Astrocyte (in vitro differentiated cells and primary cell): ENCODE measurements at regions not wholly inside any gene's neighbourhood (a gene's known extent, or its start where the extent isn't known, plus 50 kb on each side); places are given as distances from the start of the nearest gene placed in this dataset.

Experiments used
- DNase-seq: peaks from one replicate; pipeline ENCODE4 v3.0.0-alpha.2; 2010; ENCODE audit warnings: low read depth
- FAIRE-seq: peaks from 2 replicates; lab custom pipeline; 2011; peaks lifted over from hg19 to GRCh38; lab: Jason Lieb, UNC
- H2AFZ ChIP-seq: 2 replicates; pipeline ENCODE4 v1.6.0; 2012; ENCODE audit warnings: low read depth, low read length, inconsistent platforms
- H3K27ac ChIP-seq: 2 replicates; pipeline ENCODE4 v1.5.1; 2011; ENCODE audit warnings: low read depth, low read length, inconsistent platforms
- H3K27me3 ChIP-seq: 2 replicates; pipeline ENCODE4 v1.6.0; 2011; ENCODE audit warnings: low read length, inconsistent platforms; ENCODE audit not compliant: insufficient read depth
- H3K36me3 ChIP-seq: 2 replicates; pipeline ENCODE4 v1.5.1; 2011; ENCODE audit warnings: low read length, inconsistent platforms; ENCODE audit not compliant: insufficient read depth
- H3K4me1 ChIP-seq: 2 replicates; pipeline ENCODE4 v1.5.1; 2011; ENCODE audit warnings: low read length, inconsistent platforms; ENCODE audit not compliant: insufficient read depth
- H3K4me2 ChIP-seq: 2 replicates; pipeline ENCODE4 v1.6.0; 2012; ENCODE audit warnings: low read length, inconsistent platforms
- H3K4me3 ChIP-seq: 2 replicates; pipeline ENCODE4 v1.5.1; 2011; ENCODE audit warnings: low read depth, mild to moderate bottlenecking, low read length, inconsistent platforms; ENCODE audit not compliant: insufficient read depth
- H3K79me2 ChIP-seq: 2 replicates; pipeline ENCODE4 v1.6.0; 2012; ENCODE audit warnings: mild to moderate bottlenecking, low read length, inconsistent platforms; ENCODE audit not compliant: insufficient read depth
- H3K9ac ChIP-seq: 2 replicates; pipeline ENCODE4 v1.6.0; 2012; ENCODE audit warnings: mild to moderate bottlenecking, low read length, inconsistent platforms
- H3K9me3 ChIP-seq: 2 replicates; pipeline ENCODE4 v1.5.1; 2012; ENCODE audit warnings: low read depth, mild to moderate bottlenecking, low read length, inconsistent platforms; ENCODE audit not compliant: insufficient read depth
- H4K20me1 ChIP-seq: 2 replicates; pipeline ENCODE4 v1.6.0; 2012; ENCODE audit warnings: low read length, inconsistent platforms; ENCODE audit not compliant: insufficient read depth
- H3K27ac Mint-ChIP-seq: one replicate; pipeline ENCODE4 v1.8.0; 2021; ENCODE audit warnings: mild to moderate bottlenecking, mixed read lengths; ENCODE audit not compliant: unreplicated experiment
- H3K27me3 Mint-ChIP-seq: one replicate; pipeline ENCODE4 v1.8.0; 2021; ENCODE audit warnings: low read depth, mixed read lengths; ENCODE audit not compliant: unreplicated experiment
- H3K36me3 Mint-ChIP-seq: one replicate; pipeline ENCODE4 v1.8.0; 2021; ENCODE audit warnings: low read depth, mixed read lengths; ENCODE audit not compliant: unreplicated experiment
- H3K4me1 Mint-ChIP-seq: one replicate; pipeline ENCODE4 v1.8.0; 2021; ENCODE audit warnings: low read depth, mixed read lengths; ENCODE audit not compliant: unreplicated experiment
- H3K4me3 Mint-ChIP-seq: one replicate; pipeline ENCODE4 v1.8.0; 2021; ENCODE audit warnings: mild to moderate bottlenecking, moderate library complexity, mixed read lengths; ENCODE audit not compliant: unreplicated experiment
- H3K9me3 Mint-ChIP-seq: one replicate; pipeline ENCODE4 v1.8.0; 2021; ENCODE audit warnings: mild to moderate bottlenecking, mixed read lengths; ENCODE audit not compliant: unreplicated experiment
- EZH2 ChIP-seq: IDR thresholded peaks from 2 replicates; pipeline ENCODE4 v1.6.1; 2012; ENCODE audit warnings: mild to moderate bottlenecking, low read length, inconsistent platforms; ENCODE audit not compliant: insufficient read depth
- TF ChIP-seq, protein P1 (sequence below): IDR thresholded peaks from 2 replicates; pipeline ENCODE4 v1.5.1; 2011; ENCODE audit warnings: low read depth, mild to moderate bottlenecking, inconsistent platforms, low read length, moderate library complexity; ENCODE audit not compliant: insufficient read depth

GRCh38 chr7:142431491-142431890, 173.6 kb upstream of the PRSS58 start:
- H2AFZ ChIP-seq = no peak overlapping the region
- no peaks in the 10 kb centered on the region for H3K4me1 ChIP-seq
- H3K4me3 Mint-ChIP-seq = no peak overlapping the region
- H3K4me1 Mint-ChIP-seq = peaks cover 2% of the 10 kb centered on the region
- H3K27ac Mint-ChIP-seq = no peak overlapping the region
- DNase-seq = no peak
- TF ChIP-seq, protein P1, sequence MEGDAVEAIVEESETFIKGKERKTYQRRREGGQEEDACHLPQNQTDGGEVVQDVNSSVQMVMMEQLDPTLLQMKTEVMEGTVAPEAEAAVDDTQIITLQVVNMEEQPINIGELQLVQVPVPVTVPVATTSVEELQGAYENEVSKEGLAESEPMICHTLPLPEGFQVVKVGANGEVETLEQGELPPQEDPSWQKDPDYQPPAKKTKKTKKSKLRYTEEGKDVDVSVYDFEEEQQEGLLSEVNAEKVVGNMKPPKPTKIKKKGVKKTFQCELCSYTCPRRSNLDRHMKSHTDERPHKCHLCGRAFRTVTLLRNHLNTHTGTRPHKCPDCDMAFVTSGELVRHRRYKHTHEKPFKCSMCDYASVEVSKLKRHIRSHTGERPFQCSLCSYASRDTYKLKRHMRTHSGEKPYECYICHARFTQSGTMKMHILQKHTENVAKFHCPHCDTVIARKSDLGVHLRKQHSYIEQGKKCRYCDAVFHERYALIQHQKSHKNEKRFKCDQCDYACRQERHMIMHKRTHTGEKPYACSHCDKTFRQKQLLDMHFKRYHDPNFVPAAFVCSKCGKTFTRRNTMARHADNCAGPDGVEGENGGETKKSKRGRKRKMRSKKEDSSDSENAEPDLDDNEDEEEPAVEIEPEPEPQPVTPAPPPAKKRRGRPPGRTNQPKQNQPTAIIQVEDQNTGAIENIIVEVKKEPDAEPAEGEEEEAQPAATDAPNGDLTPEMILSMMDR = no peak
- TF ChIP-seq EZH2 = no peak
- H3K9me3 Mint-ChIP-seq = no peaks in the 10 kb centered on the region
- H3K9ac ChIP-seq = no peak overlapping the region
- FAIRE-seq = no peak
- H3K27ac ChIP-seq = no peak overlapping the region
- H3K27me3 ChIP-seq = no peaks in the 10 kb centered on the region
- H3K27me3 Mint-ChIP-seq = no peaks in the 10 kb centered on the region
- H3K36me3 Mint-ChIP-seq = no peaks in the 10 kb centered on the region
- H3K4me2 ChIP-seq = no peak overlapping the region
- no peaks in the 10 kb centered on the region for H3K9me3 ChIP-seq
- H4K20me1 ChIP-seq = no peaks in the 10 kb centered on the region
- H3K79me2 ChIP-seq = no peaks in the 10 kb centered on the region
- no peak overlapping the region for H3K4me3 ChIP-seq
- no peaks in the 10 kb centered on the region for H3K36me3 ChIP-seq

DNA sequence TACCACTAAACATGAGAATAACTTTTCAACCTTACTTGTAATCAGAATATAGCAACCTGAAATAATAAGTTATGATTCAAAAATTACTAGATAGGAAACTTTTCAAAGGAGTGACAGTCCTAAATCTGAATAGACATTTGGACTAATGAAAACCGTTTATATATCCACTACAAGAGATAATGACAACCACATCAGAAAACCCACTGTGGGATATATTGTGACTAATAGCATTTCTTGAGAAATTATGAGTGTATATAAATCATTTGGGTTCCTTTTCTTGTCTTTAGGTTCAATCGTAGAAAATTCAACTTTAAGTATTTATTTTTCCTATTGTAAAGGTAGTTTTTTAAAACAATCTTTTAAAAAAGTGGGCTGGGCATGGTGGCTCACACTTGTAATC, 170.2 kb upstream of the PRSS58 start:
- Histone ChIP-seq H2AFZ (no peak overlapping the region), H3K79me2 (no peaks in the 10 kb centered on the region), H3K4me1 (no peaks in the 10 kb centered on the region), H3K27me3 (peaks cover 2% of the 10 kb centered on the region), H3K4me2 (no peak overlapping the region), H4K20me1 (no peaks in the 10 kb centered on the region), H3K27ac (no peak overlapping the region), H3K9me3 (no peaks in the 10 kb centered on the region), H3K4me3 (no peak overlapping the region), H3K9ac (no peak overlapping the region), H3K36me3 (no peaks in the 10 kb centered on the region)
- no peaks in the 10 kb centered on the region for H3K36me3 Mint-ChIP-seq
- no peak for FAIRE-seq
- H3K9me3 Mint-ChIP-seq = no peaks in the 10 kb centered on the region
- no peak for DNase-seq
- TF ChIP-seq EZH2 = no peak
- TF ChIP-seq, protein P1 = no peak
- H3K27ac Mint-ChIP-seq = no peak overlapping the region
- no peaks in the 10 kb centered on the region for H3K27me3 Mint-ChIP-seq
- peaks cover 2% of the 10 kb centered on the region for H3K4me1 Mint-ChIP-seq
- no peak overlapping the region for H3K4me3 Mint-ChIP-seq

- no peak overlapping the region for H3K4me3 ChIP-seq
- H3K9me3 ChIP-seq = no peaks in the 10 kb centered on the region
- DNase-seq = no peak
- H3K4me1 Mint-ChIP-seq = peaks cover 6% of the 10 kb centered on the region
- no peak for FAIRE-seq
- no peak overlapping the region for H3K4me3 Mint-ChIP-seq
- H4K20me1 ChIP-seq = no peaks in the 10 kb centered on the region
- no peak overlapping the region for H2AFZ ChIP-seq
- no peaks in the 10 kb centered on the region for H3K36me3 ChIP-seq
- H3K27me3 Mint-ChIP-seq = no peaks in the 10 kb centered on the region
- H3K36me3 Mint-ChIP-seq = no peaks in the 10 kb centered on the region
- TF ChIP-seq, protein P1 = no peak
- TF ChIP-seq EZH2 = no peak
- H3K79me2 ChIP-seq = no peaks in the 10 kb centered on the region
- H3K27me3 ChIP-seq = peaks cover 2% of the 10 kb centered on the region
- no peak overlapping the region for H3K4me2 ChIP-seq
- H3K4me1 ChIP-seq = no peaks in the 10 kb centered on the region
- no peak overlapping the region for H3K9ac ChIP-seq
- H3K27ac Mint-ChIP-seq = no peak overlapping the region
- no peaks in the 10 kb centered on the region for H3K9me3 Mint-ChIP-seq
- no peak overlapping the region for H3K27ac ChIP-seq
Observed at GRCh38 chr7:142425281-142425680, 167.4 kb upstream of the PRSS58 start.
